Esophagus squamous epithelium (tissue), 4 donors: ENCODE measurements at regions not wholly inside any gene's neighbourhood (a gene's known extent, or its start where the extent isn't known, plus 50 kb on each side); places are given as distances from the start of the nearest gene placed in this dataset.

ENCODE experiments used
- POLR2A ChIP-seq, 4 donors: fragments of 450-650 bp; IDR thresholded peaks; one replicate each; pipeline ENCODE4 v1.6.1; 2017; ENCODE audit warnings: antibody characterized with exemption in 4 of 4, mild to moderate bottlenecking in 4 of 4, moderate library complexity in 3 of 4
- TF ChIP-seq, protein P1 (sequence below), 6 experiments: fragments of 450-650 bp in 4 of 6; fragments of 200-600 bp in 2 of 6; sonication (generic) in 2 of 6; IDR thresholded peaks; one replicate each; pipeline ENCODE4 v1.5.1; 2016 to 2019; ENCODE audit warnings: antibody characterized with exemption in 6 of 6, mild to moderate bottlenecking in 4 of 6, moderate library complexity in 4 of 6

- TF ChIP-seq, protein P1, sequence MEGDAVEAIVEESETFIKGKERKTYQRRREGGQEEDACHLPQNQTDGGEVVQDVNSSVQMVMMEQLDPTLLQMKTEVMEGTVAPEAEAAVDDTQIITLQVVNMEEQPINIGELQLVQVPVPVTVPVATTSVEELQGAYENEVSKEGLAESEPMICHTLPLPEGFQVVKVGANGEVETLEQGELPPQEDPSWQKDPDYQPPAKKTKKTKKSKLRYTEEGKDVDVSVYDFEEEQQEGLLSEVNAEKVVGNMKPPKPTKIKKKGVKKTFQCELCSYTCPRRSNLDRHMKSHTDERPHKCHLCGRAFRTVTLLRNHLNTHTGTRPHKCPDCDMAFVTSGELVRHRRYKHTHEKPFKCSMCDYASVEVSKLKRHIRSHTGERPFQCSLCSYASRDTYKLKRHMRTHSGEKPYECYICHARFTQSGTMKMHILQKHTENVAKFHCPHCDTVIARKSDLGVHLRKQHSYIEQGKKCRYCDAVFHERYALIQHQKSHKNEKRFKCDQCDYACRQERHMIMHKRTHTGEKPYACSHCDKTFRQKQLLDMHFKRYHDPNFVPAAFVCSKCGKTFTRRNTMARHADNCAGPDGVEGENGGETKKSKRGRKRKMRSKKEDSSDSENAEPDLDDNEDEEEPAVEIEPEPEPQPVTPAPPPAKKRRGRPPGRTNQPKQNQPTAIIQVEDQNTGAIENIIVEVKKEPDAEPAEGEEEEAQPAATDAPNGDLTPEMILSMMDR (IDR thresholded peaks at IDR 0.05) = no peak
- no peak for TF ChIP-seq POLR2A (IDR thresholded peaks at IDR 0.05)
These were observed 148.9 kb downstream of the TMEM200A start for GRCh38 chr6:130514712-130515111.
